ENCODE measurements at regions not wholly inside any gene's neighbourhood (a gene's known extent, or its start where the extent isn't known, plus 50 kb on each side); places are given as distances from the start of the nearest gene placed in this dataset.

DNA sequence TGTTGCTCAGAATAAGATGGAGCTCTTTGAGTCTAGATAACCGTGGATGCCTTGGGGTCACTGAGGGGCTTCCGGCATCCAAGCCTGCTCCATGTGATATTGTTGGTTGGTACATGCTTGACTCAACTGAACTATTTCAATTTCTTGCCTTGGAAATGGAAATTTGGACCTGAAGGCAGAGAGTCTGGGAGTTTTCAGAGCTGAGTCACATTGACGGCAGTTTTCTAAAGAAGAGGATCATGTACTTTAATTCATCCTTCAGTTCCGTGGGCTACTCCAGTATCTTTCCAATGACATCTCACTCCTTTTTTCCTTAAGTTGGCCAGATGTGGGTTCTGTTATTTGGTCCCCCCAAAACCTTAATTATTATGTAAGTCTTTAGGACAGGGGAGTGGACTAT lies 100.5 kb downstream of the MFAP3L start:
- TF ChIP-seq CTCF (IDR thresholded peaks at IDR 0.05): no peak
- TF ChIP-seq POLR2AphosphoS5 (IDR thresholded peaks at IDR 0.05; ENCODE audit: low read depth, low read length): no peak

Measured in Panc1 (cell line).